Spleen (tissue), 7 donors: ENCODE measurements at regions not wholly inside any gene's neighbourhood (a gene's known extent, or its start where the extent isn't known, plus 50 kb on each side); places are given as distances from the start of the nearest gene placed in this dataset.

ENCODE experiments used
- POLR2A ChIP-seq, 3 donors: fragments of 450-650 bp; IDR thresholded peaks; one replicate each; pipeline ENCODE4 v1.5.1; 2017; ENCODE audit warnings: antibody characterized with exemption in 3 of 3, mild to moderate bottlenecking in 1 of 3
- TF ChIP-seq, protein P1 (sequence below), 11 experiments: fragments of 200-600 bp in 7 of 11; fragments of 450-650 bp in 4 of 11; sonication (generic) in 4 of 11; IDR thresholded peaks in 8 of 11; conservative IDR thresholded peaks in 3 of 11; 1 replicate in 7 of 11; 2 replicates in 4 of 11; pipeline versions ENCODE4 v1.4.0 to v1.8.0; 2016 to 2021; ENCODE audit warnings: antibody characterized with exemption in 11 of 11, inconsistent platforms in 4 of 11, mild to moderate bottlenecking in 1 of 11
- donor health status: DM: no; HTN: no; CAD: no; lungs with moderate emphysema.
- donor health status: DM: no; HTN: no; CAD: no.
- donor health status: DM: no; HTN: no; CAD: no.

DNA sequence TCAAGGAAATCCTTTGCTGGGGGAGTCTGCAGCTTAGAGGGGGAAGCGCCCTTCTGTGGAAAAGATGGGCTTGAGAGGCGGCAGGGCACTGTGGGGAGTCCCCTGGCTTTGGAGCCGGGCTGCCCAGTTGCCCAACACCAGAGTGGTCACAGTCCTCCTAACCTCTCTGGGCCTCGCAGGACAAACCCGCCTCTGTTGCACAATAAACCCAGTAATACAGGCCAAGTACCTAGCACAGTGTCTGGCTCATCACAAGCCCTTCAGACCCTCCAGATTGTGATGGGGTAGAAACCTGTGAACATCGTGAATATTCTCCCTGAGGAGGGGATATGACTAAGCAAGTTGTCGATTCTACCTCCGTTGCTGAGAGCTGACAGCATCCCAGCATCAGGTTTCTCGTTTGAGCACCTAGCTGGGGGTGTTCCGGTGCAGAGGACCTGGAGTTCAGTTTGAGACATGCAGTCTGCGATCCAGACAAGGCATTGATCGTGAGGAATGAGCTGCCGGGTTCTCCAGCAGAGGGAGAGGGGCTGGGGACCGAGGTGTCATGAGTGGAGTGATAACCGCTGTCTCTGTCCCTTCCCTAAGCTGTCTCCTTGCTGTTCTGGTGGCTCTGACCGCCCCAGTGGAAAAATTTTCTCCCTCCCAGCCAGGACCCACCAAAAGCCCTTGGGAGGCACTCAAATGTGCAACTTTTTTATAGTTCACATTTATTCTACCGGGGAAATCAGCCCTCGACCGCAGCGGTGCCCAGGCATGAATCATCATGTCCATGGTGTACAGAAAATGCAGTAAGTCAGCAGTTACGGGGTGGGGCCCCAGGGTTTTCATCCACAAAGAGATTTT lies 161.9 kb downstream of the WSCD1 start:
- TF ChIP-seq, protein P1, sequence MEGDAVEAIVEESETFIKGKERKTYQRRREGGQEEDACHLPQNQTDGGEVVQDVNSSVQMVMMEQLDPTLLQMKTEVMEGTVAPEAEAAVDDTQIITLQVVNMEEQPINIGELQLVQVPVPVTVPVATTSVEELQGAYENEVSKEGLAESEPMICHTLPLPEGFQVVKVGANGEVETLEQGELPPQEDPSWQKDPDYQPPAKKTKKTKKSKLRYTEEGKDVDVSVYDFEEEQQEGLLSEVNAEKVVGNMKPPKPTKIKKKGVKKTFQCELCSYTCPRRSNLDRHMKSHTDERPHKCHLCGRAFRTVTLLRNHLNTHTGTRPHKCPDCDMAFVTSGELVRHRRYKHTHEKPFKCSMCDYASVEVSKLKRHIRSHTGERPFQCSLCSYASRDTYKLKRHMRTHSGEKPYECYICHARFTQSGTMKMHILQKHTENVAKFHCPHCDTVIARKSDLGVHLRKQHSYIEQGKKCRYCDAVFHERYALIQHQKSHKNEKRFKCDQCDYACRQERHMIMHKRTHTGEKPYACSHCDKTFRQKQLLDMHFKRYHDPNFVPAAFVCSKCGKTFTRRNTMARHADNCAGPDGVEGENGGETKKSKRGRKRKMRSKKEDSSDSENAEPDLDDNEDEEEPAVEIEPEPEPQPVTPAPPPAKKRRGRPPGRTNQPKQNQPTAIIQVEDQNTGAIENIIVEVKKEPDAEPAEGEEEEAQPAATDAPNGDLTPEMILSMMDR (IDR thresholded peaks at IDR 0.05 in 8 of 11, conservative IDR thresholded peaks at IDR 0.05 in 3 of 11) = no peak
- TF ChIP-seq POLR2A (IDR thresholded peaks at IDR 0.05) = no peak
